ENCODE measurements at regions not wholly inside any gene's neighbourhood (a gene's known extent, or its start where the extent isn't known, plus 50 kb on each side); places are given as distances from the start of the nearest gene placed in this dataset.
"Not testable (repeated sequence)": the region's sequence is repeated elsewhere in the genome, so short reads cannot be mapped to it uniquely, and the experiment has no call there.

DNA sequence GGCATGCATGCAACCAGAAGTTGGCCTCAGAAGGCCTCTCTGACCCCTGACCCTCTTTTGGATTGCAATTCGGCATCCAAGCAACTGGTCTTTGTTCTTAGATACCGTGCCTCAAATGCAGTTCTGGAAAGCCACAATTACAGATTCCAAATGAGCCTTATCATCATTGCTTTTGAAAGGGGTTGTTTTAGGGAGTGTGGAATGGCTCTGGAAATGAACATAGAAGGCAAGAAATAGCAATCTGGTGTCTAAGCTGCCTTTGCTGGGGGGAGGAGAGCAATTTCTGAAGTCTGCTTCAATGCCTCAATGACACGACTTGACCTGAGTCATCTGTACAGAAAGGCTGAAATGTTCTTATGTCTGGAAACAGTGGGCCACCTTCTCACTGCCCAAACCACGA lies 250.1 kb downstream of the NUAK1 start:
- no peak overlapping the region for H3K27ac ChIP-seq
- TF ChIP-seq, protein P1, sequence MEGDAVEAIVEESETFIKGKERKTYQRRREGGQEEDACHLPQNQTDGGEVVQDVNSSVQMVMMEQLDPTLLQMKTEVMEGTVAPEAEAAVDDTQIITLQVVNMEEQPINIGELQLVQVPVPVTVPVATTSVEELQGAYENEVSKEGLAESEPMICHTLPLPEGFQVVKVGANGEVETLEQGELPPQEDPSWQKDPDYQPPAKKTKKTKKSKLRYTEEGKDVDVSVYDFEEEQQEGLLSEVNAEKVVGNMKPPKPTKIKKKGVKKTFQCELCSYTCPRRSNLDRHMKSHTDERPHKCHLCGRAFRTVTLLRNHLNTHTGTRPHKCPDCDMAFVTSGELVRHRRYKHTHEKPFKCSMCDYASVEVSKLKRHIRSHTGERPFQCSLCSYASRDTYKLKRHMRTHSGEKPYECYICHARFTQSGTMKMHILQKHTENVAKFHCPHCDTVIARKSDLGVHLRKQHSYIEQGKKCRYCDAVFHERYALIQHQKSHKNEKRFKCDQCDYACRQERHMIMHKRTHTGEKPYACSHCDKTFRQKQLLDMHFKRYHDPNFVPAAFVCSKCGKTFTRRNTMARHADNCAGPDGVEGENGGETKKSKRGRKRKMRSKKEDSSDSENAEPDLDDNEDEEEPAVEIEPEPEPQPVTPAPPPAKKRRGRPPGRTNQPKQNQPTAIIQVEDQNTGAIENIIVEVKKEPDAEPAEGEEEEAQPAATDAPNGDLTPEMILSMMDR (conservative IDR thresholded peaks at IDR 0.05), result no peak

DNA sequence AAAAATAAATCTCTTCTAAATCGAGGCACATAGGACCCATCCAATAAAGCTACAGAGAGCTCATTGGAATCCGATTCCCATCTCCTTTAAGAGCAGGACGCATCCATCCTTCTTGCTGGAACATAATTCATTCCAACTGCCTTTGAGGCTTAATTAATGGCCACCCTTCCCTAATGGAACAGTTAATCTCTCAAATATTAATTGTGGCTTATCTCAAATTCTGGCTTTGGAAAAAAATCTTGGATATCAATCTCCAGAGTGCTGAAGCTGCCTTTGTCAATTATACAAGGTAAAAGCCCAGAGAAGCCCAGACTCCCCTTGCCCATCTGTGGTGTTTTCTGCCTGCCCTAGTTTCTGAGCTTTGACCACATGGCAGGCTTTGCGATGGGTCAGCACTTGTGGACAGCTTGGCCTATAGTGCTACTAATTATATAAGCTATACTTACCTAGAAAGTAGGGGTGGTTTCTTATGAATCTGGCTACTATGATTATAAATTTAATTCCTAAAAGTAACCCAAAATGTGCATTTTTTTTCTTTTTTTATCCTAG lies 246.3 kb downstream of the NUAK1 start:
- TF ChIP-seq, protein P1 (conservative IDR thresholded peaks at IDR 0.05), result no peak
- H3K27ac ChIP-seq, result no peak overlapping the region

DNA sequence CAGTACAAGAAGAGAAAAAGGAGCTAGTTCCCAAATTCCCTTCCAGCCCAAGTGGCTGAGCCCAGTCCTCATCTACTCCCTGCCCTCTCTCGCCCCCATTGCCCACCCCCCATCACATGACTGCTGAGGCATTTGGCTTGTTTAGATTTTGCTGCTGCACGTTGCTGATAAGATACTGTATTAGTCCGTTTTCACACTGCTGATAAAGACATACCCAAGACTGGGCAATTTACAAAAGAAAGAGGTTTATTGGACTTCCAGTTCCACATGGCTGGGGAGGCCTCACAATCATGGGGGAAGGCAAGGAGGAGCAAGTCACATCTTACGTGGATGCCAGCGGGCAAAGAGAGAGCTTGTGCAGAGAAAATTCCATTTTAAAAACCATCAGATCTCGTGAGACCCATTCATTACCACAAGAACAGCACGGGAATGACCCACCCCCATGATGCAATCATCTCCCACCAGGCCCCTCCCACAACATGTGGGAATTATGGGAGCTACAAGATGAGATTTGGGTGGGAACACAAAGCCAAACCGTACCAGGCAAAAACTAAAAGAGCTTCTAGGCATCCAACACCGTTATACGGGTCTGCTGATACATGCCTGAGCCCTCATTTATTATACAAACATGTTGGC lies 243.4 kb downstream of the NUAK1 start:
- not testable (repeated sequence) for H3K27ac ChIP-seq

DNA sequence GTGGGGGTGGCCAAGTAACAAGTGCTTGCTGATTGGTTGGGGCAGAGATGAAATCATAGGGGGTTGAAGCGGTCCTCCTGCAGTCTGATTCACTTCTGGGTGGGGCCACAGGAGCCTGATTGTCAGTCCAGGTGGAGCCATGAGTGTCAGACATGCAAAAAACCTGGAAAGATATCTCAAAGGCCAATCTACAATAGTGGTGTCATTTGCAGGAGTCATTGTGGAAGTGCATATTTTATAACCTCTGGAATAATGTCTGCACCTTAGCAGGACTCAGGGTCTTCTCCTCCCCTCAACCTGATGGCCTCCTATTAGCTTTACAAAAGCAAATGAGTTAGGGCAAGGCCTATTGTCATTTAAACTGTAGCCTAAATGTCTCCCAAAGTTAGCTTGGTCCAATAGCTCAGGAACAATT lies 241.4 kb downstream of the NUAK1 start:
- H3K27ac ChIP-seq, result no peak overlapping the region
- TF ChIP-seq, protein P1 (conservative IDR thresholded peaks at IDR 0.05), result no peak

DNA sequence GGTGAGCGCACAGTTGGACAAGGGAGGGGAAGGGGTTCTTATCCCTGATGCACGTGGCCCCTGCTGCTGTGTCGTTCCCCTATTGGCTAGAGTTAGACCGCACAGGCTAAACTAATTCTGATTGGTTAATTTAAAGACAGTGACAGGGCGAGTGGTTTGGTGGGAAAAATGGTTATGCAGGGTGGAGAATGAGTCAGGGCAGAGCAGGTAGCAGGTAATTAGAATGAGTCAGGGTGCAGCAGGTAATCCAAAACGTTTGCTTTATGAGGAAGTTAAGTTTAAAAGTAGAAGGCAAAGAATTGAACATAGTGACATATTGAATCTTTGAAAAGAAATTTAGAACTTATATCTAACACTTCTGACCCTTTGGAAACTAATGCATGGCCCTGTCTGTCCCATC lies 240.5 kb downstream of the NUAK1 start:
- not testable (repeated sequence) for H3K27ac ChIP-seq

DNA sequence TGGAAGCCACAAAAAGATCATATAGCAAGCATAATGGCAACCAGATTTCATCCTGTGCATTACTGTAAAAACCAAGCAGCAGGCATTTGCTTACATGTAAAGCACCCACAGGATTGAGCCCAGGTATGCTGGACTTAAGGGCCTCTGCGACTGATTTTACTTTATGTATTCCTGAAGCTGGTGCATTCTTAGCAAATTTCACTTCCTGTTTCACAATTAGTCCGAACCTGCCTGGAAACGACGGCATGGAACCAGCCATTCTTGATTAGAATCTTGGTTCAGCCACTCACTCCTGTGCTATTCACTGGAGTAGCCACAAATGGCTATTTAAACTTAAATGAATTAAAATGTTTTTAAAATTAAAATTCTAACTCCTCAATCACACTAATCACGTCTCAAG lies 239.2 kb downstream of the NUAK1 start:
- TF ChIP-seq, protein P1 (conservative IDR thresholded peaks at IDR 0.05), result no peak

DNA sequence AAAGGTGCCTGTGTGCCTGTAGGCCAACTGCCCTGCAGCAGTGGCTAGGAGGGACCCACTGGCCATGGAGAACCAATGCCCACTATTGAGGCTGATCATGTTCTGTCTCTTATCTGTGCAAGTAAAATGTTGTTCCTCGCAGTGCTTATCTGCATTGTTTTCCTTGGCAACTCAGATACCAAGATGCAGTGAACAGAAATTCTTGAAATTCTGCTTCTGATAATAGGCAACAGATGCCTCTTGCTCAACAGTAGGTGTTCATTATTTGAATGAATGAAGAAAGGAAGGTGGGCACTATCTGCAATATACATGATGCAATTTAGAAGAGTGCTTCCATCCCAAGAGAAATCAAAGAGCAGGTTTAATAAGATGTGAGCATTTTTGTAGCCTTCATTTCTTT lies 232.2 kb downstream of the NUAK1 start:
- TF ChIP-seq, protein P1 (conservative IDR thresholded peaks at IDR 0.05), result no peak
- H3K27ac ChIP-seq, result no peak overlapping the region

More for the DNA sequence above, 239.2 kb downstream of the NUAK1 start:
- H3K27ac ChIP-seq, result no peak overlapping the region

DNA sequence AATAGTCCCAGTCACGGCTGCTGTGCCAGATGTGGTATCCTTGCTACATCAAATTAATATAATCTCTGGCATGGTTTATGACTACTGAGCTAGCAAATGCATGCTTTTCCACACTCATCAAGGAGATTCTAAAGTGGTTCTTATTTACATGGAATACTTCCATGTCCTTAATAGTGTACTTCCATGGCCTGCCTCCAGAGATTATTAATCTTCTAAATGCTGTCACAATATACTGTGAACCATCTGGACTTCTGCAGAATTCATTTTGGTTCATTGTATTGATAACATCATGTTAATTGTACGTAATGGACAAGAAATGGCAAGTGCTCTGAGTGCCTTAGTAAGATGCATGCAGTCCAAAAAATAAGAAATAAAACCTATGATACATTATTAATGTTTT lies 230.8 kb downstream of the NUAK1 start:
- H3K27ac ChIP-seq, result no peak overlapping the region
- TF ChIP-seq, protein P1 (conservative IDR thresholded peaks at IDR 0.05), result no peak

Measured in VCaP (cell line).